HepG2 (cell line): ENCODE measurements at regions not wholly inside any gene's neighbourhood (a gene's known extent, or its start where the extent isn't known, plus 50 kb on each side); places are given as distances from the start of the nearest gene placed in this dataset.

Source experiments
- ATAC-seq: fragments of 200-7000 bp; cut with Tn5 transposase; 3 replicates; pipeline ENCODE4 v1.9.1; 2020; ENCODE audit warnings: mild to moderate bottlenecking, moderate library complexity
- BruUV-seq: library from RNA; stranded (reverse); fragments of 400-500 nt; replicated peaks from 2 replicates; lab custom pipeline; 2021; lab: Mats Ljungman, UMichigan
- CTCF ChIA-PET: fragments of 300-600 bp; formaldehyde crosslinking; extraction: SDS; loops from one replicate; lab custom pipeline; 2021; ENCODE audit warnings: low total read pairs, inconsistent platforms, low intra/inter-chr PET ratio; lab: Yijun Ruan, JAX
- POLR2A ChIA-PET: fragments of 350-600 bp; sonication (Branson Sonifier 250); formaldehyde crosslinking; loops from one replicate; lab custom pipeline; 2020; ENCODE audit warnings: antibody characterized with exemption, inconsistent platforms; lab: Yijun Ruan, JAX
- DNase-seq: peaks from one replicate; pipeline ENCODE4 v3.0.0-alpha.2; 2015; ENCODE audit warnings: low spot score
- FAIRE-seq: peaks from 3 replicates; lab custom pipeline; 2011; peaks lifted over from hg19 to GRCh38; lab: Jason Lieb, UNC
- H2AFZ ChIP-seq: one replicate; pipeline ENCODE4 v1.6.1; 2011; ENCODE audit warnings: low read length, inconsistent platforms
- H3K27ac ChIP-seq: fragments of 300-600 bp; 3 replicates; pipeline ENCODE4 v1.8.0; 2011; ENCODE audit warnings: mixed run types, mild to moderate bottlenecking, mixed read lengths, low read length, inconsistent platforms; ENCODE audit not compliant: insufficient read depth; ENCODE audit errors: extremely low read length
- H3K27me3 ChIP-seq, 2 experiments: fragments of 200-600 bp in 1 of 2; 2 replicates in 1 of 2; 3 replicates in 1 of 2; pipeline versions ENCODE4 v1.6.0 to v1.8.0; 2011; ENCODE audit warnings: low read length in 2 of 2, mild to moderate bottlenecking in 2 of 2, moderate library complexity in 2 of 2, inconsistent platforms in 1 of 2; ENCODE audit not compliant: insufficient read depth in 2 of 2, control insufficient read depth in 1 of 2
- H3K36me3 ChIP-seq, 2 experiments: fragments of 200-600 bp in 1 of 2; replicated peaks in 1 of 2; 2 replicates in 1 of 2; 3 replicates in 1 of 2; pipeline versions ENCODE4 v1.5.1 to v1.8.0; 2011; ENCODE audit warnings: low read length in 2 of 2, inconsistent platforms in 1 of 2; ENCODE audit not compliant: insufficient read depth in 2 of 2, control insufficient read depth in 1 of 2
- H3K4me1 ChIP-seq: 2 replicates; pipeline ENCODE4 v1.5.1; 2012; ENCODE audit warnings: low read length, inconsistent platforms; ENCODE audit not compliant: insufficient read depth
- H3K4me2 ChIP-seq: 2 replicates; pipeline ENCODE4 v1.6.0; 2011; ENCODE audit warnings: low read depth, low read length, inconsistent platforms
- H3K4me3 ChIP-seq, 3 experiments: fragments of 200-600 bp in 1 of 3; sonication (generic), shearing (Covaris generic) in 1 of 3; replicated peaks in 1 of 3; 2 replicates each; pipeline ENCODE4 v1.5.1; 2011 to 2016; ENCODE audit warnings: low read length in 3 of 3, inconsistent platforms in 2 of 3, low read depth in 2 of 3, mild to moderate bottlenecking in 2 of 3, control low read depth in 1 of 3, mixed read lengths in 1 of 3; ENCODE audit not compliant: insufficient read depth in 1 of 3
- H3K79me2 ChIP-seq: one replicate; pipeline ENCODE4 v1.6.1; 2011; ENCODE audit warnings: low read length, inconsistent platforms; ENCODE audit not compliant: insufficient read depth
- H3K9ac ChIP-seq: 2 replicates; pipeline ENCODE4 v1.6.0; 2011; ENCODE audit warnings: mild to moderate bottlenecking, low read depth, low read length, inconsistent platforms; ENCODE audit not compliant: insufficient read depth
- H3K9me3 ChIP-seq: 2 replicates; pipeline ENCODE4 v1.5.1; 2012; ENCODE audit warnings: mild to moderate bottlenecking, low read length
- H4K20me1 ChIP-seq: 2 replicates; pipeline ENCODE4 v1.6.0; 2011; ENCODE audit warnings: inconsistent platforms, mild to moderate bottlenecking, low read length, moderate library complexity; ENCODE audit not compliant: insufficient read depth
- ARNT2 ChIP-seq: sonication (generic); formaldehyde crosslinking; IDR thresholded peaks from 2 replicates; pipeline ENCODE4 v1.8.0; 2022; ENCODE audit warnings: mild to moderate bottlenecking, low read depth, missing genetic modification reagents, moderate library complexity
- CREB1 ChIP-seq, 2 experiments: fragments of 450-650 bp in 1 of 2; IDR thresholded peaks; 2 replicates each; pipeline ENCODE4 v1.6.1; 2016 to 2017; ENCODE audit warnings: control low read depth in 1 of 2, mild to moderate bottlenecking in 1 of 2, missing compliant biosample characterization in 1 of 2, missing genetic modification characterization in 1 of 2
- HMG20B ChIP-seq: conservative IDR thresholded peaks from 2 replicates; pipeline ENCODE4 v1.6.1; 2016; ENCODE audit warnings: missing genetic modification reagents, missing compliant biosample characterization
- HOXA5 ChIP-seq: sonication (generic); formaldehyde crosslinking; IDR thresholded peaks from 2 replicates; pipeline ENCODE4 v1.4.0; 2020; ENCODE audit warnings: missing genetic modification reagents
- NFYB ChIP-seq: sonication (generic); formaldehyde crosslinking; IDR thresholded peaks from 2 replicates; pipeline ENCODE4 v1.4.0; 2020; ENCODE audit warnings: missing genetic modification reagents
- SRSF9 ChIP-seq: fragments of 200-400 bp; formaldehyde crosslinking; IDR thresholded peaks from 2 replicates; pipeline ENCODE4 v1.6.1; 2018; ENCODE audit warnings: borderline replicate concordance, mild to moderate bottlenecking, low read depth, low read length; ENCODE audit not compliant: insufficient read depth, poor library complexity, severe bottlenecking
- TBL1XR1 ChIP-seq: fragments of 150-350 bp; IDR thresholded peaks from 2 replicates; pipeline ENCODE4 v1.6.1; 2014; ENCODE audit warnings: borderline replicate concordance, low read length; ENCODE audit not compliant: partially characterized antibody
- ZNF333 ChIP-seq: sonication (generic); formaldehyde crosslinking; IDR thresholded peaks from 2 replicates; pipeline ENCODE4 v1.4.0; 2020; ENCODE audit warnings: mild to moderate bottlenecking, missing genetic modification reagents, borderline replicate concordance
- ZNF782 ChIP-seq: sonication (generic); formaldehyde crosslinking; IDR thresholded peaks from 2 replicates; pipeline ENCODE4 v1.4.0; 2020; ENCODE audit warnings: missing genetic modification reagents, mild to moderate bottlenecking, borderline replicate concordance
- WGBS: methylation state at CpG from one replicate; pipeline ENCODE4 v1.1.6; 2017; ENCODE audit warnings: low lambda C conversion rate; 5-methylcytosine and 5-hydroxymethylcytosine counted together
- in situ Hi-C: cut with HindIII; loops from 2 replicates; pipeline ENCODE4 v1.10.0; 2017; ENCODE audit warnings: low pct_unique_long_range_greater_than_20kb; ENCODE audit not compliant: extremely low pct_ligation_motif_present
- intact Hi-C: fragments of 100-400 bp; cut with micrococcal nuclease; formaldehyde crosslinking; loops from one replicate; pipeline ENCODE4 v1.10.0; 2022; ENCODE audit not compliant: unreplicated experiment
- TF ChIP-seq, protein P1 (sequence below): IDR thresholded peaks from 2 replicates; pipeline ENCODE4 v1.6.1; 2016; ENCODE audit warnings: low read depth, borderline replicate concordance
- TF ChIP-seq, protein P2 (sequence below): sonication (generic); formaldehyde crosslinking; IDR thresholded peaks from 2 replicates; pipeline ENCODE4 v1.4.0; 2020; ENCODE audit warnings: missing genetic modification reagents
- TF ChIP-seq, protein P3 (sequence below): sonication (generic); formaldehyde crosslinking; IDR thresholded peaks from 2 replicates; pipeline ENCODE4 v1.8.0; 2022; ENCODE audit warnings: mild to moderate bottlenecking, missing genetic modification reagents, borderline replicate concordance
- TF ChIP-seq, protein P4 (sequence below): IDR thresholded peaks from 2 replicates; pipeline ENCODE4 v1.6.1; 2016; ENCODE audit warnings: missing biosample characterization, missing genetic modification reagents, low read depth

DNA sequence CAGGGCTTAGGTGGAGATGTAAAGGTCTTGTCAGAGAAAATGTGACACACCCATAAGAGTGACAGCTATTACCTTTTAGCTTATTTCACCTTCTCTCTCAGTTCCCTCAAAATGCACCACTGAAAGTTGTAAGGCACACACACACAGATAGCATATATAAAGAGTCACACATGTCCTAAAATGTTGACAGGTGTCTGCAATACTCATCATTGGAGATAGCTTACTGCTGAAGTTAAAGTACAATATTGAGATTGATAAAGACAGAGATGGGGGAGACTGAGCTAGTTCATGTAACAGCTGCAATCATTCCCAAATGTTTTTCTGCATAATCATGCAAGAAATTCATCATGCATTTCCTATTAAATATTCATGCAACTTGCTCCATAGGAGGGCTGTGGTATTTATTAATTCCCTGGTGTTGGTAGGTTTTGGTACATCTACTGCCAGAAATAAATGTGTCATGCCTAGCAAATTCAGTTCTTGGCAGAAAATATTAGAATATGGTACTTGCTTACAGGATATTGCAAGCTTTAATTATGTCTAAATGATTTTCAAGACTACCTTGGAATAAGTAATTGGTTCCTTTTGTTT is 118.8 kb upstream of the RBMS1 start:
- H3K9ac ChIP-seq: no peak overlapping the region
- ChIA-PET CTCF (no interaction called here), POLR2A (no interaction called here)
- H3K4me3 ChIP-seq: no peak overlapping the region
- FAIRE-seq (no peak), DNase-seq (no peak), ATAC-seq (no peak)
- no TSS peak for BruUV-seq
- no peaks in the 10 kb centered on the region for H3K27me3 ChIP-seq
- H3K4me2 ChIP-seq: no peak overlapping the region
- no peak overlapping the region for H2AFZ ChIP-seq
- intact Hi-C loops (no loop called here), in situ Hi-C loops (no loop called here)
- no peak overlapping the region for H3K27ac ChIP-seq
- H3K79me2 ChIP-seq: no peaks in the 10 kb centered on the region
- H3K9me3 ChIP-seq: no peaks in the 10 kb centered on the region
- H4K20me1 ChIP-seq: no peaks in the 10 kb centered on the region
- TF ChIP-seq, protein P1, sequence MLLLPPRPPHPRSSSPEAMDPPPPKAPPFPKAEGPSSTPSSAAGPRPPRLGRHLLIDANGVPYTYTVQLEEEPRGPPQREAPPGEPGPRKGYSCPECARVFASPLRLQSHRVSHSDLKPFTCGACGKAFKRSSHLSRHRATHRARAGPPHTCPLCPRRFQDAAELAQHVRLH (CRISPR knock-in tag): no peak
- TF ChIP-seq NFYB (no peak), ZNF782 (CRISPR knock-in tag) (no peak), HMG20B (no peak), ARNT2 (CRISPR knock-in tag) (no peak)
- TF ChIP-seq, protein P2, sequence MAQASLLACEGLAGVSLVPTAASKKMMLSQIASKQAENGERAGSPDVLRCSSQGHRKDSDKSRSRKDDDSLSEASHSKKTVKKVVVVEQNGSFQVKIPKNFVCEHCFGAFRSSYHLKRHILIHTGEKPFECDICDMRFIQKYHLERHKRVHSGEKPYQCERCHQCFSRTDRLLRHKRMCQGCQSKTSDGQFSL (CRISPR knock-in tag): no peak
- H3K36me3 ChIP-seq: no peaks in the 10 kb centered on the region
- H3K4me1 ChIP-seq: no peaks in the 10 kb centered on the region

DNA sequence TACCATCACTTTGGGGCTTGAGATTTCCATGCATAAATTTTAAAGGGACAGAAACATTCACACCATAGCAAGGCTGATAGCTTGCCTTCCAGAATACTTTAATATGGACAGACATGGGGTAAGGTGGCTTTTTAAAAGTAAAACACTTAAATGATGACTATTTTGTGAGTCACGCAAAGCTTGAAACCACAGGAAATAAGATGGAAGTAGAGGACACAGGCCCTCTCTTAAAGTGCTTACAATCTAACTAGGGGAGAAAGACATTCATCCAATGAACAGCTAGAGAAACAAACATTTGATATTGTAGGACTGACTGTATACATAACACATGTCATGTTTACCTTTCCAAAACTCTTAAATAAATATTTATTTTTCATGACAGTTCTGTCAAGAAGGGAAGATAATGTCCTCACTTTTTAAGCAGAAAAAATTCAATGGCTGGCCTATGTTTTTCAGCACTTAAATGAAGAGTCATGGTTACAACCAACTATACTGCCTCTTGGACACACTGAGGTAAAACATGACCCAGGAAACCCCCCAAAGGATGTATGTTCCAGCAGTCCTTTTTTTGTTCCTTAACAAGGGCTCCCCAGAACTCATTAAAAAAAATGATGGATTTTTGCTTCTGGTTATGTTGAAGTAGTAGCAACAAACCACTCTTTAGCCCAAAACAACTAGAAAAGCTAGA is 120.0 kb upstream of the RBMS1 start:
- BruUV-seq: no TSS peak
- WGBS: 51% methylated on average over 1 of the region's 1 CpG
- Histone ChIP-seq H3K4me2 (no peak overlapping the region), H3K9ac (no peak overlapping the region), H2AFZ (no peak overlapping the region), H4K20me1 (no peaks in the 10 kb centered on the region), H3K9me3 (no peaks in the 10 kb centered on the region), H3K4me3 (no peak overlapping the region), H3K36me3 (no peaks in the 10 kb centered on the region), H3K79me2 (no peaks in the 10 kb centered on the region), H3K4me1 (no peaks in the 10 kb centered on the region), H3K27me3 (no peaks in the 10 kb centered on the region), H3K27ac (no peak overlapping the region)
- DNase-seq (no peak), ATAC-seq (no peak), FAIRE-seq (no peak)
- in situ Hi-C loops: no loop called here
- intact Hi-C loops: no loop called here
- ChIA-PET CTCF (no interaction called here), POLR2A (no interaction called here)
- TF ChIP-seq, protein P3, sequence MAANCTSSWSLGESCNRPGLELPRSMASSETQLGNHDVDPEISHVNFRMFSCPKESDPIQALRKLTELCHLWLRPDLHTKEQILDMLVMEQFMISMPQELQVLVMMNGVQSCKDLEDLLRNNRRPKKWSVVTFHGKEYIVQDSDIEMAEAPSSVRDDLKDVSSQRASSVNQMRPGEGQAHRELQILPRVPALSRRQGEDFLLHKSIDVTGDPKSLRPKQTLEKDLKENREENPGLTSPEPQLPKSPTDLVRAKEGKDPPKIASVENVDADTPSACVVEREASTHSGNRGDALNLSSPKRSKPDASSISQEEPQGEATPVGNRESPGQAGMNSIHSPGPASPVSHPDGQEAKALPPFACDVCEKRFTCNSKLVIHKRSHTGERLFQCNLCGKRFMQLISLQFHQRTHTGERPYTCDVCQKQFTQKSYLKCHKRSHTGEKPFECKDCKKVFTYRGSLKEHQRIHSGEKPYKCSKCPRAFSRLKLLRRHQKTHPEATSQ (CRISPR knock-in tag): no peak
- TF ChIP-seq CREB1 (IDR thresholded peaks at IDR 0.05) (no peak), CREB1 (CRISPR knock-in tag; IDR thresholded peaks at IDR 0.05) (no peak), TBL1XR1 (no peak), HOXA5 (CRISPR knock-in tag) (no peak), ZNF333 (no peak), SRSF9 (no peak)
- TF ChIP-seq, protein P4, sequence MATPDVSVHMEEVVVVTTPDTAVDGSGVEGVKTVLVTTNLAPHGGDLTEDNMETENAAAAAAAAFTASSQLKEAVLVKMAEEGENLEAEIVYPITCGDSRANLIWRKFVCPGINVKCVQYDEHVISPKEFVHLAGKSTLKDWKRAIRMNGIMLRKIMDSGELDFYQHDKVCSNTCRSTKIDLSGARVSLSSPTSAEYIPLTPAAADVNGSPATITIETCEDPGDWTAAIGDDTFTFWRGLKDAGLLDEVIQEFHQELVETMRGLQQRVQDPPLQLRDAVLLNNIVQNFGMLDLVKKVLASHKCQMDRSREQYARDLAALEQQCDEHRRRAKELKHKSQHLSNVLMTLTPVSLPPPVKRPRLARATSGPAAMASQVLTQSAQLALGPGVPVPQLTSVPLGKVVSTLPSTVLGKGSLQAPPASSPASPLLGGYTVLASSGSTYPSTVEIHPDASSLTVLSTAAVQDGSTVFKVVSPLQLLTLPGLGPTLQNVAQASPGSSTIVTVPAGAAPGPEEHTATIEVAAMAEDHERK: no peak
